GM20000 (cell line): ENCODE measurements at regions not wholly inside any gene's neighbourhood (a gene's known extent, or its start where the extent isn't known, plus 50 kb on each side); places are given as distances from the start of the nearest gene placed in this dataset.
"Not testable (repeated sequence)": the region's sequence is repeated elsewhere in the genome, so short reads cannot be mapped to it uniquely, and the experiment has no call there.

ENCODE experiments used
- DNase-seq: peaks from one replicate; pipeline ENCODE4 v3.0.0; 2012; ENCODE audit warnings: low spot score
- CTCF ChIP-seq: IDR thresholded peaks from 2 replicates; pipeline ENCODE4 v1.5.1; 2012; ENCODE audit warnings: mild to moderate bottlenecking, control low read depth; ENCODE audit errors: extremely low read depth, missing control alignments

DNA sequence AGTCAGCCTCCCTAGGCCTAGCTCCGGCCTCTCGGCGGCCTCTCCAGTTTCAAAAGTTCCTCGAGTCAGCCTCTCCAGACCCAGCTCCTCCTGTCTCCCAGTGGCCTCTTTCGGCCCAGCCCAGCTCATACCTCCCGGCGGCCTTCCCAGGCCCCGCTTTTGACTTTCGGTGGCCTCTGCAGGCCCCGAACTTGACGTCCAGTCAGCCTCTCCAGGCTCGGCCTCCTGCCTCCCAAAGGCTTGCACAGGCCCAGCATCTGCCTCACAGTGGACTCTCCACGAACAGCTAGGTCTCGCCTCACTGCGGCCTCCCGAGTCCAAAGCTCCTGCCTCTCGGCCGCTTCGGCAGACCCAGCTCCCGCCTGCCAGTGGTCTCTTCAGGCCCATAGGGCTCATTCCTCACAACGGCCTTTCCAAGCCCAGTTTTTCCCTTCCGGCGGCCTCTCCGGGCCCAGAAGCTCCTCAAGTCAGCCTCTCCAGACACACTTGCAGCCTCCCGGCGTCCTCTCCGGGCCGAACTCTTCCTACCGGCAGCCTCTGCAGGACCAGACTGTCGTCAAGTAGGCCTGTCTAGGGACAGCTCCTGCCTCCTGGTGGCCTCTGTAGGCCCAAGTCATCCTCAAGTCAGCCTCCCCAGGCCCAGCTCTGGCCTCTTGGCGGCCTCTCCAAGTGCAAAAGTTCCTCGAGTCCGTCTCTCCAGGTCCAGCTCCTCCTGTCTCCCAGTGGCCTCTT, 249.9 kb upstream of the ZNF722 start:
- DNase-seq, result not testable (repeated sequence)

GRCh38 chr7:63752446-63752845, 246.2 kb upstream of the ZNF722 start:
- not testable (repeated sequence) for DNase-seq

DNA sequence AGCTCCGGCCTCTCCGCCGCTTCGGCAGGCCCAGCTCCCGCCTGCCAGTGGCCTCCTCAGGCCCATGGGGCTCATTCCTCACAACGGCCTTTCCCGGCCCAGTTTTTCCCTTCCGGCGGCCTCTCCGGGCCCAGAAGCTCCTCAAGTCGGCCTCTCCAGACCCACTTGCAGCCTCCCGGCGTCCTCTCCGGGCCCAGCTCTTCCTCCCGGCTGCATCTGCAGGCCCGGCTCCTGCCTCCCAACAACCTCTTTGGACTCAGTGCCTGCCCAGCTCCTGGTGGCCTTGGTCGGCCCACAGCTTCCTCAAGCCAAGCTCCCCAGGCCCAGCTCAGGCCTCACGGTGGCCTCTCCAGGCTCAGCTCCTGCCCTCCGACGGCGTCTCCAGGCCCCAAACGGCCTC, 245.5 kb upstream of the ZNF722 start:
- not testable (repeated sequence) for DNase-seq

DNA sequence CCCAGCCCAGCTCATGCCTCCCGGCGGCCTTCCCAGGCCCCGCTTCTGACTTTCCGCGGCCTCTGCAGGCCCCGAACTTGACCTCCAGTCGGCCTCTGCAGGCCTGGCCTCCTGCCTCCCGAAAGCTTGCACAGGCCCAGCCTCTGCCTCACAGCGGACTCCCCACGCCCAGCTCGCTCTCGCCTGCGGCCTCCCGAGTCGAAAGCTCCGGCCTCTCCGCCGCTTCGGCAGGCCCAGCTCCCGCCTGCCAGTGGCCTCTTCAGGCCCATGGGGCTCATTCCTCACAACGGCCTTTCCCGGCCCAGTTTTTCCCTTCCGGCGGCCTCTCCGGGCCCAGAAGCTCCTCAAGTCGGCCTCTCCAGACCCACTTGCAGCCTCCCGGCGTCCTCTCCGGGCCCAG, 238.4 kb upstream of the ZNF722 start:
- DNase-seq, result not testable (repeated sequence)

GRCh38 chr7:63765541-63765940, 233.1 kb upstream of the ZNF722 start:
- DNase-seq, result not testable (repeated sequence)

- DNase-seq, result not testable (repeated sequence)
Observed at GRCh38 chr7:63766197-63766596, 232.5 kb upstream of the ZNF722 start.

GRCh38 chr7:63770162-63770561, 228.5 kb upstream of the ZNF722 start:
- DNase-seq, result not testable (repeated sequence)

DNA sequence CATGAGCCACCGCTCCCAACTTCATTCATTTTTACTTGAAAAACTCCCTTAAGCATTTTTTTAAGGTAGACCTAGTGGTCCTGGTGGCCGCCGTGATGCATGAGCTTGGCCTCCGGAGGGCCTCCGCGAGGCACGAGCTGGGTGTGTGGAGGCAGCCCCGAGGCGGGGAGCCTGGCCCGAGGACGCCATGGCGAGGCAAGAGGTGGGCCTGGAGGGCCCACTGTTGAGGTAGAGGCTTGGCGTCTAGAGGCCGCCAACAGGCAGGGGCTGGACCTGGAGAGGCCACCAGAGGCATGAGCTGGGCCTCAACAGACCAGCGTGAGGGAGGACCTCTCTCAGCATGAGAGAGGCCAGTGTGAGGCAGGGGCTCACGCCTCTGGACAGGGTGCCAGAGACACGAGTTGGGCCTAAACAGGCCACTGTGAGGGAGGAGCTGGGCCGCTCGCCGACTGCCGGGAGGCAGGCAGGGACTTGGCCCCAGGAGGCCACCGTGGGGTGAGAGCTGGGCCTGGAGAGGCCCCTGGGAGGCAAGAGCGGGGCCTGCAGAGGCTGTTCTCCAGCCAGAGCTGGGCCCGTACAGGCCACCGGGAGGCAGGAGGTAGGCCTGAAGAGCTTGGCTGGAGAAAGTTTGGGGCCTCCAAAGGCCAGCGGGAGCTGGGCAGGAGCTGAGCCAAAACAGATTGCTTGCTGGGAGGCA, 227.1 kb upstream of the ZNF722 start:
- DNase-seq, result not testable (repeated sequence)

DNA sequence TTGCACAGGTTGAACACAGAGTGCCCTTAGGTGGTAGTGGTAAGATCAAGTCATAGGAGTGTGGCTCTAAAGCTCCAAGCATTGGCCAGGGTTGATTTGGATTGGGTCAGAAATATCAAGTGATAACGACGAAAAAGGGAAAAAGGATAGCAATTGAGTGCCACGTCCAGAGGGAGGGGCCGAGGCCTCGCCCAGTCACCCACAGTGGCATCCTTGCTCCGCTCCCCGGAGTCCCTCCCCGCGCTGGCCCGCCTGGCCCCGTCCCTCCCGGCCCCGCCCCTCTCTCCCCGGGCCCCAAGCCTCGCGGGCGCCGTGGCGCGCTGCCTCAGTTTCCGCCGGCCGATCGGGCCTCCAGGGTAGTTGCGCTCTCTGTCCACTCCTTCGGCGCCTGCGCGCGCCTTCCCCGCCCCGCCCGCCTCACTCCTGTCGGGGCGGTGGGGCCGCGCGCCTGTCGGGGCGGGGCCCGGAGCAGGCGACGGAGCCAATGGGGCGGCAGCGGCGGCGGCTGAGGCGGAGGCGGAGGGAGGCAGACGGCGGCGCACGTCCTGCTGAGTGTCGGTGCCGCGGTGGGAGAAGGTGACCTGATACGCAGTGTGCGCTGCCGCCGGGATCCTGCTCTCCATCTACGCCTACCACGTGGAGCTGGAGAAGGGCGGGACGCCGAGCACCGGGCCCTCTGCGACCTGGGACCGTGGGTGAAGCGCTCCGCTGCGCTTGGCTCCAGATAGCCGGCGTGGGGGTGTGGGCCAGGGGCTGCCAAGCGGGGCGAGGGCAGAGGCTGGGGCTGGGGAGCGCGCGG, 209.1 kb upstream of the ZNF722 start:
- peak; percentile 2 for DNase-seq

GRCh38 chr7:63790177-63790763, 208.4 kb upstream of the ZNF722 start:
- not testable (repeated sequence) for DNase-seq

More for the DNA sequence above, 209.1 kb upstream of the ZNF722 start:
- TF ChIP-seq CTCF, result no peak
